ENCODE measurements at regions not wholly inside any gene's neighbourhood (a gene's known extent, or its start where the extent isn't known, plus 50 kb on each side); places are given as distances from the start of the nearest gene placed in this dataset.

DNA sequence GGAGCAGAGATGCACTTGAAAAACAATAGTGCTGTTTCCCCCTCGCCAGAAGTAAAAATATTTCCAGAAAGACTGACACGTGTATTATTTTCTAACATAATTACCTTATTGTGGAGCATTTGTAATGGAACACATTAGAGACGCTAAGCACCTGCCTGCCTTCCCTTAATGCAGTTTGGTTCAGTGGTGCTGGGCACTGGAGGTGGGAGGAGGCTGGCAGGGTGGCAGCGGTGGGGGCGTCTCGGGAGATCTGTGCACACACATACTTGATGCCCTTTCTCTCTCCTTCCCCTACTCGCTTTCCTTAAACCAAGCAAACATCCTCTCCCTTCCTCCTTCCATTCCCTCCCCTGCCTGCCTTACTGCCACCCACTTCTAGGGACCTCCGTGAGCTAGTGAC is 156.6 kb upstream of the SDK2 start:
- Histone ChIP-seq H3K4me1 (no peaks in the 10 kb centered on the region), H3K9me3 (peaks cover 0 to 4% (median 0%) of the 10 kb centered on the region in 3 donors), H3K4me3 (no peak overlapping the region), H3K27me3 (peaks cover 0 to 82% (median 0%) of the 10 kb centered on the region in 4 donors), H3K27ac (no peak overlapping the region), H3K36me3 (no peaks in the 10 kb centered on the region)
- WGBS, 2 donors = 62 to 64% methylated on average over 7 to 8 of the region's 8 CpGs
- DNase-seq = no peak
- intact Hi-C loops (cut with DNase I) = no loop called here
- TF ChIP-seq POLR2A (IDR thresholded peaks at IDR 0.05) = no peak
- TF ChIP-seq, protein P1, sequence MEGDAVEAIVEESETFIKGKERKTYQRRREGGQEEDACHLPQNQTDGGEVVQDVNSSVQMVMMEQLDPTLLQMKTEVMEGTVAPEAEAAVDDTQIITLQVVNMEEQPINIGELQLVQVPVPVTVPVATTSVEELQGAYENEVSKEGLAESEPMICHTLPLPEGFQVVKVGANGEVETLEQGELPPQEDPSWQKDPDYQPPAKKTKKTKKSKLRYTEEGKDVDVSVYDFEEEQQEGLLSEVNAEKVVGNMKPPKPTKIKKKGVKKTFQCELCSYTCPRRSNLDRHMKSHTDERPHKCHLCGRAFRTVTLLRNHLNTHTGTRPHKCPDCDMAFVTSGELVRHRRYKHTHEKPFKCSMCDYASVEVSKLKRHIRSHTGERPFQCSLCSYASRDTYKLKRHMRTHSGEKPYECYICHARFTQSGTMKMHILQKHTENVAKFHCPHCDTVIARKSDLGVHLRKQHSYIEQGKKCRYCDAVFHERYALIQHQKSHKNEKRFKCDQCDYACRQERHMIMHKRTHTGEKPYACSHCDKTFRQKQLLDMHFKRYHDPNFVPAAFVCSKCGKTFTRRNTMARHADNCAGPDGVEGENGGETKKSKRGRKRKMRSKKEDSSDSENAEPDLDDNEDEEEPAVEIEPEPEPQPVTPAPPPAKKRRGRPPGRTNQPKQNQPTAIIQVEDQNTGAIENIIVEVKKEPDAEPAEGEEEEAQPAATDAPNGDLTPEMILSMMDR (IDR thresholded peaks at IDR 0.05) = no peak

DNA sequence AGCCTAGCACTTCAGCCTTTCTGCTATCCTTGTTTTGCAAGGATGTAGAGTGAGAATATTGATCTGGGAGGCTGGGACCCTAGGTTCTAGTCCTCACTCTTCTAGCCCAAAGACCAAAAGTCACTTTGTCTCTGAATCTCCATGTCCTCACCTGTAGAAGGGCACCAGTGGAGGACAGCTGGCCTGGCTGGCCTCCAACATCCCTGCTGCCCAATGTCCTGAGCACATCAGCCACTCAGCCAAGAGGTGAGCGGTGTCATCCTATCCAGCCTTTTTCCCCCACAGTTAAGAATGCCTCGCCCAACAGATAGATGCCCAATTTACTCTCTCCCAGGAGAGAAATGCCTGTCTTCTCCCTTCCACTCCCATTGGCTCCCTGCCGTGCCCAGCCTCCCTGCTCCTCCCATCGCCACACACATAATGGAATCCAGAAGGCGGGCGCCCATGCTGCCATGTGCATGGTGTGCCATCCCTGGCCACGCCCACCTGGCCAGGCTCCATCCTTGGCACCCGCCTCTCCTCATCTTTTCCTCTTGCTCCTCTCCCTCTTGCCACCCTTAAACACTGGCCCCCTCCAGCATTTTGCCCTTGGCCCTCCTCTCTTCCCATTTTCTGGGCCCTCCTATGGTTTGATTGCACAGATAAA is 157.3 kb upstream of the SDK2 start:
- no peak overlapping the region for H3K27ac ChIP-seq
- H3K36me3 ChIP-seq = no peaks in the 10 kb centered on the region
- no peaks in the 10 kb centered on the region for H3K4me1 ChIP-seq
- no peak overlapping the region for H3K4me3 ChIP-seq
- no peak for DNase-seq
- peaks cover 0 to 86% (median 0%) of the 10 kb centered on the region in 4 donors for H3K27me3 ChIP-seq
- peaks cover 0 to 4% (median 0%) of the 10 kb centered on the region in 3 donors for H3K9me3 ChIP-seq
- intact Hi-C loops (cut with DNase I) = no loop called here
- TF ChIP-seq, protein P1 (IDR thresholded peaks at IDR 0.05) = no peak
- no peak for TF ChIP-seq POLR2A (IDR thresholded peaks at IDR 0.05)
- 84 to 85% methylated on average over 8 of the region's 8 CpGs for WGBS, 2 donors

DNA sequence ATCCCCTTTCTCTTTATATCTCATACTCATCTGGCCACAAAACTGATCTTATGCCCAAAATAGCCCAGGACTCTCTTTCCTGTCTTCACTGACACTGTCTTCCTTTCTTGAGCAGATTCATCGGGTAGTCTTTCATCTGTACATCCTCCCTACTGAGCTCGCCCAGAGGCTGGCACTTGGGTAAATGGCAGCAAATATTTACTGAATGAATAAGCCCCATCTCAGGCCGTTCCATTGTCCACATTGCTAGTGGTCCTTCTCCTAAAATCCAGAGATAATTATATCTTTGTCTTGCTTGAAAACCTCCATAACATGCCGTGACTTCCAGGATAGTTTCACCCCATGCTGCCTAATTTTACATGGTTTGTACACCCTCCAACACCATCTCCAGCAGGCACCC is 158.1 kb upstream of the SDK2 start:
- WGBS, 2 donors = 75% methylated on average over 4 of the region's 4 CpGs
- Histone ChIP-seq H3K4me3 (no peak overlapping the region), H3K4me1 (no peaks in the 10 kb centered on the region), H3K27ac (no peak overlapping the region), H3K36me3 (no peaks in the 10 kb centered on the region), H3K27me3 (peaks cover 0 to 86% (median 0%) of the 10 kb centered on the region in 4 donors), H3K9me3 (peaks cover 0 to 4% (median 0%) of the 10 kb centered on the region in 3 donors)
- intact Hi-C loops (cut with DNase I) = no loop called here
- TF ChIP-seq POLR2A (IDR thresholded peaks at IDR 0.05) = no peak
- TF ChIP-seq, protein P1 (IDR thresholded peaks at IDR 0.05) = no peak
- DNase-seq = no peak

DNA sequence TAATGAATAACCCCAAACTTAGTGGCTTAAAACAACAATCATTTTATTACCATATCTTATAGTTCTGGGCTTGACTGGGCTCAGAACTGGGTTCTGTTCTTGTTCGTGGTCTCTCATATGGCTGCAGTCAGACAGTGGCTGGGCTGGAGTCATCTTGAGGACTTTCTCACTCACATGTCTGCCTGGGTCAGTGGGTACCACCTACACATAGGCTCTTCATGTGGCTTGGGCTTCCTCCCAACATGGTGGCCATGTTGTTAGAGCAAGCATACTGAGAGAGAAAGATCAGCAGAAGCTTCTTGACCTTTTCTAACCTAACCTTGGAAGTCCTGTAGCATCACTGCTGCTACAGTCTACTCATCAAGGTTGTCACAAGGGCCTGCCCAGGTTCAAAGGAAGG is 158.6 kb upstream of the SDK2 start:
- H3K4me3 ChIP-seq = no peak overlapping the region
- DNase-seq = no peak
- no peak overlapping the region for H3K27ac ChIP-seq
- WGBS, 2 donors = 78 to 90% methylated on average over 1 of the region's 1 CpG
- H3K27me3 ChIP-seq = peaks cover 0 to 80% (median 0%) of the 10 kb centered on the region in 4 donors
- H3K36me3 ChIP-seq = no peaks in the 10 kb centered on the region
- TF ChIP-seq POLR2A (IDR thresholded peaks at IDR 0.05) = no peak
- TF ChIP-seq, protein P1 (IDR thresholded peaks at IDR 0.05) = no peak
- H3K4me1 ChIP-seq = no peaks in the 10 kb centered on the region
- peaks cover 0 to 4% (median 0%) of the 10 kb centered on the region in 3 donors for H3K9me3 ChIP-seq
- intact Hi-C loops (cut with DNase I) = no loop called here

DNA sequence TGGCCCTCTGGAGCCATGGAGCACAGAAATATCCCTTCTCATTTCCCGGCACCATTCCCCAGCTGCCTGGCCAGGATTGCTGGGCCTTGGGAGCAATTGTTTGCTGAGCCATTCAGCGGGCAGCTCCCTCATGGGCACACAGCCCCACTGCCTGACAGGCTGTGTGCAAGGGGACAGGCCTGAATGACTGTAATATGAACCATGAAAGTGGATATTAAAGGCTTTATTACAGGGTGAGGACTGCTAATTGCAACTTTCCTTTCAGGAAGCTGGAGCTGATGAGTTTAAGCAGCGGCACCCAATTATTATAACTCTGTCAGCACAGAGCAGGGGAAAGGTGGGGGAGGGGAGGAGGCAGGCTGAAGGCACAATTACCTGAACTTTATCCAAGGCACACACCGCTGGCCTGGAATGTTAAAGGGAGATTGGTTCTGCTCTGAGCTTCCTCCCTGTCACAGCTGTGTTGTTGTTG is 159.8 kb upstream of the SDK2 start:
- TF ChIP-seq, protein P1 (IDR thresholded peaks at IDR 0.05) = no peak
- no peak for TF ChIP-seq POLR2A (IDR thresholded peaks at IDR 0.05)
- no peak for DNase-seq
- no peak overlapping the region for H3K27ac ChIP-seq
- H3K27me3 ChIP-seq = peaks cover 0 to 70% (median 0%) of the 10 kb centered on the region in 4 donors
- WGBS, 2 donors = 46 to 51% methylated on average over 3 of the region's 4 CpGs
- no peaks in the 10 kb centered on the region for H3K4me1 ChIP-seq
- intact Hi-C loops (cut with DNase I) = no loop called here
- no peak overlapping the region for H3K4me3 ChIP-seq
- H3K36me3 ChIP-seq = no peaks in the 10 kb centered on the region
- H3K9me3 ChIP-seq = peaks cover 0 to 4% (median 0%) of the 10 kb centered on the region in 3 donors

Measured in esophagus squamous epithelium (tissue), 5 donors.